Upper lobe of left lung (tissue), 6 donors: ENCODE measurements at regions not wholly inside any gene's neighbourhood (a gene's known extent, or its start where the extent isn't known, plus 50 kb on each side); places are given as distances from the start of the nearest gene placed in this dataset.

Experiments
- ATAC-seq, 2 donors: fragments of 200-7000 bp; cut with Tn5 transposase; one replicate each; pipeline ENCODE4 v1.9.1; 2022; ENCODE audit warnings: mild to moderate bottlenecking in 2 of 2, moderate library complexity in 2 of 2; ENCODE audit not compliant: low FRiP score in 2 of 2
- DNase-seq, 2 donors: peaks; one replicate each; pipeline ENCODE4 v3.0.0-alpha.2; 2019 to 2020
- H3K27ac ChIP-seq, 4 donors: fragments of 200-600 bp; sonication (generic); one replicate each; pipeline ENCODE4 v1.5.1; 2016 to 2019
- H3K27me3 ChIP-seq, 4 donors: fragments of 200-600 bp; sonication (generic); one replicate each; pipeline ENCODE4 v1.5.1; 2017 to 2019
- H3K36me3 ChIP-seq, 4 donors: fragments of 200-600 bp; sonication (generic); one replicate each; pipeline ENCODE4 v1.5.1; 2016 to 2019
- H3K4me1 ChIP-seq, 4 donors: fragments of 200-600 bp; sonication (generic); one replicate each; pipeline ENCODE4 v1.5.1; 2018 to 2019
- H3K4me3 ChIP-seq, 4 donors: fragments of 200-600 bp; sonication (generic); one replicate each; pipeline ENCODE4 v1.5.1; 2017 to 2019; ENCODE audit warnings: mild to moderate bottlenecking in 2 of 4, moderate library complexity in 1 of 4
- H3K9me3 ChIP-seq, 4 donors: fragments of 200-600 bp; sonication (generic); one replicate each; pipeline ENCODE4 v1.5.1; 2018 to 2019
- EP300 ChIP-seq, 4 donors: sonication (generic); formaldehyde crosslinking; IDR thresholded peaks; one replicate each; pipeline ENCODE4 v1.5.1; 2017; ENCODE audit warnings: antibody characterized with exemption in 4 of 4, control low read depth in 2 of 4
- POLR2A ChIP-seq, 4 donors: fragments of 450-650 bp; IDR thresholded peaks; one replicate each; pipeline ENCODE4 v1.5.1; 2016 to 2017; ENCODE audit warnings: antibody characterized with exemption in 4 of 4, mild to moderate bottlenecking in 2 of 4
- POLR2AphosphoS5 ChIP-seq, 2 donors: sonication (generic); formaldehyde crosslinking; IDR thresholded peaks; one replicate each; pipeline ENCODE4 v1.5.1; 2017; ENCODE audit warnings: antibody characterized with exemption in 2 of 2
- WGBS, 2 donors: methylation state at CpG; one replicate each; pipeline ENCODE4 v1.1.5; 2017 to 2018; 5-methylcytosine and 5-hydroxymethylcytosine counted together
- TF ChIP-seq, protein P1 (sequence below), 6 experiments: fragments of 450-650 bp in 4 of 6; fragments of 200-600 bp in 2 of 6; sonication (generic) in 2 of 6; IDR thresholded peaks; one replicate each; pipeline ENCODE4 v1.5.1; 2016 to 2019; ENCODE audit warnings: antibody characterized with exemption in 6 of 6
- donor health status: DM: no; HTN: no; CAD: no; lungs with moderate emphysema.
- donor health status: DM: no; HTN: yes; CAD: no; lungs with severe emphysema.

DNA sequence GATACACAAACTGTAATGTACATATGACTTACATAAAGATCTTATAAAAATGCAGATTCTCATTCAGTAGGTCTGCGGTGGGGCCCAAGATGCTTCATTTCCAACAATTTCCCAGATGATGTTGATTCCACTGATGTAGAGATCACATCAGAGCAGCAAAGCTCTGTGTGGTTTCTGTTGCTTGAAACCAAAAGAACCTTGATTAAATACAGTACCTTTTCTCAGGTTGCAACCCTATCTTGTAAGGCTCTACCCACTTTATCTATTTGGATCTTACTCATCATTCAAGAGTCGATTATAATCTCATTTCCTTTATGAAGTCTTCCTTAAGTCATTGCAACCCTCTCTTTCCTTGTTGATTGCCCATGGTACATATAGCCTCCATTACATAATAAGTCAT lies 816.8 kb downstream of the RPA4 start:
- Histone ChIP-seq H3K27ac (no peak overlapping the region), H3K27me3 (no peaks in the 10 kb centered on the region), H3K9me3 (no peaks in the 10 kb centered on the region), H3K36me3 (no peaks in the 10 kb centered on the region), H3K4me3 (no peak overlapping the region), H3K4me1 (no peaks in the 10 kb centered on the region)
- TF ChIP-seq POLR2A (IDR thresholded peaks at IDR 0.05) (no peak), EP300 (IDR thresholded peaks at IDR 0.05) (no peak), POLR2AphosphoS5 (IDR thresholded peaks at IDR 0.05) (no peak)
- TF ChIP-seq, protein P1, sequence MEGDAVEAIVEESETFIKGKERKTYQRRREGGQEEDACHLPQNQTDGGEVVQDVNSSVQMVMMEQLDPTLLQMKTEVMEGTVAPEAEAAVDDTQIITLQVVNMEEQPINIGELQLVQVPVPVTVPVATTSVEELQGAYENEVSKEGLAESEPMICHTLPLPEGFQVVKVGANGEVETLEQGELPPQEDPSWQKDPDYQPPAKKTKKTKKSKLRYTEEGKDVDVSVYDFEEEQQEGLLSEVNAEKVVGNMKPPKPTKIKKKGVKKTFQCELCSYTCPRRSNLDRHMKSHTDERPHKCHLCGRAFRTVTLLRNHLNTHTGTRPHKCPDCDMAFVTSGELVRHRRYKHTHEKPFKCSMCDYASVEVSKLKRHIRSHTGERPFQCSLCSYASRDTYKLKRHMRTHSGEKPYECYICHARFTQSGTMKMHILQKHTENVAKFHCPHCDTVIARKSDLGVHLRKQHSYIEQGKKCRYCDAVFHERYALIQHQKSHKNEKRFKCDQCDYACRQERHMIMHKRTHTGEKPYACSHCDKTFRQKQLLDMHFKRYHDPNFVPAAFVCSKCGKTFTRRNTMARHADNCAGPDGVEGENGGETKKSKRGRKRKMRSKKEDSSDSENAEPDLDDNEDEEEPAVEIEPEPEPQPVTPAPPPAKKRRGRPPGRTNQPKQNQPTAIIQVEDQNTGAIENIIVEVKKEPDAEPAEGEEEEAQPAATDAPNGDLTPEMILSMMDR (IDR thresholded peaks at IDR 0.05): no peak
- no peak for DNase-seq
- WGBS, 2 donors: 55 to 84% methylated on average over 1 to 2 of the region's 2 CpGs
- ATAC-seq: no peak

DNA sequence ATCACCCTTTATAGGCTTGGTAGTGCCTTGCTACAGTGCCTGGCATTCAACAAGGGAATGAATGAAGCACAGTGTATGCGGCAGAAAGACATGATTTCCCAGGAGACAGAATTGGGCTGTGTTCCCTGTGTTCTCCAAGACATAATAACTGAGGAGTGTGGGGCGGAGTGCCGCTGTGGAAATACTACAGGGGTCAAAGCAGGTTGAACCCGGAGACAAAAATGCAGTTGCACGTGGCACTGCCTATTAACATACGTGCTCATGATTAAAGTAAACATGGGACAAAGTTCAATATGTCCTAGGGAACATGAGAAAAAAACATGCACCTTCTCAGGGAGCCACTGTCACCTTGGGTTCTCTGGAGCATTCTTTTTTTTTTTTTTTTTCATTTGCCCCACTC lies 820.8 kb downstream of the RPA4 start:
- Histone ChIP-seq H3K4me1 (no peaks in the 10 kb centered on the region), H3K27ac (no peak overlapping the region), H3K36me3 (no peaks in the 10 kb centered on the region), H3K9me3 (no peaks in the 10 kb centered on the region), H3K27me3 (no peaks in the 10 kb centered on the region), H3K4me3 (no peak overlapping the region)
- TF ChIP-seq, protein P1 (IDR thresholded peaks at IDR 0.05): no peak
- TF ChIP-seq EP300 (IDR thresholded peaks at IDR 0.05) (no peak), POLR2A (IDR thresholded peaks at IDR 0.05) (no peak)
- ATAC-seq: no peak
- DNase-seq: no peak
- 83 to 89% methylated on average over 6 of the region's 6 CpGs for WGBS, 2 donors

DNA sequence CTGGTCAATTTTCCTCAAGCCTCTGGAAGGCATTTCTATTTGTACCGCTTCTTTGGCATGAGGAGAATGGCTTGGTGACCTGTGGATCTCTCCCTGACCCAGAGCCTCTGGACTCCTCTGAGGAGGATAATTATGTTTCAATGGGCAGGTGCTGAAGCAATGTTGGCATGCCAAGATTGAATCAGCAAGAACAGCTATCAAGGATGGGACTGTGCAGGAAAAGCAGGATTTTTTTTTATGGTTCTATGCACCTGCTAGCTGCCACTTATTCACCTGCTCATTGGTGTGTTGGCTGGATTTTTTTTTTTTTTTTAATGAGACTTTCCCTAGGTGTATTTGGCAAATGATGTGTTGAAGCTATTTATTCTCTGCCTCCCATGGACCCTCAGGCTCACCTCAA lies 821.2 kb downstream of the RPA4 start:
- WGBS, 2 donors: 90 to 92% methylated on average over 1 of the region's 1 CpG
- Histone ChIP-seq H3K4me3 (no peak overlapping the region), H3K9me3 (no peaks in the 10 kb centered on the region), H3K27ac (no peak overlapping the region), H3K4me1 (no peaks in the 10 kb centered on the region), H3K36me3 (no peaks in the 10 kb centered on the region), H3K27me3 (no peaks in the 10 kb centered on the region)
- ATAC-seq (no peak), DNase-seq (no peak)
- TF ChIP-seq EP300 (IDR thresholded peaks at IDR 0.05): no peak
- TF ChIP-seq, protein P1 (IDR thresholded peaks at IDR 0.05): no peak
- no peak for TF ChIP-seq POLR2AphosphoS5 (IDR thresholded peaks at IDR 0.05)
- TF ChIP-seq POLR2A (IDR thresholded peaks at IDR 0.05): no peak

DNA sequence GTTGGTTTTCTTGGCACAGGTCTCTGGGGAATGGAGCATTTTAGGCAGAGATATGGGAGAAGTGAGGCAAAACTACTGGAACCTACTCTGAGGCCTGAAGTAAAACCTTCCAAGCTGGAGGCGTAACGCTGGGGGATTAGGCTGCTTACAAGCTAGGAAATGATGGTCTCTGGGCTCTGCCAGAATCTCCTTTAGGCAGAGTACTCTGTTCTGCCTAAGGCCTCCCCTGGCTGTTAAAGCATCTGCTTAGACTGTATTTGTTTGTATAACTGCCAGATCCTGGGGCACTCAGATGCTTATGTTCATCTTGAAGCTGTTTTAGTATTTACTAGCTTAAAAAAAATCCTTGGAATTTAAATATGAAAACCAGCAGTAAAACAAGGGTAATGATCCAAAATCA lies 822.2 kb downstream of the RPA4 start:
- 87% methylated on average over 2 of the region's 2 CpGs; no CpG with 5 or more reads in 1 of the 2 donors for WGBS, 2 donors
- Histone ChIP-seq H3K27ac (no peak overlapping the region), H3K4me3 (no peak overlapping the region), H3K9me3 (no peaks in the 10 kb centered on the region), H3K27me3 (no peaks in the 10 kb centered on the region), H3K4me1 (no peaks in the 10 kb centered on the region), H3K36me3 (no peaks in the 10 kb centered on the region)
- TF ChIP-seq, protein P1 (IDR thresholded peaks at IDR 0.05): no peak
- no peak for TF ChIP-seq POLR2AphosphoS5 (IDR thresholded peaks at IDR 0.05)
- TF ChIP-seq EP300 (IDR thresholded peaks at IDR 0.05): no peak
- no peak for TF ChIP-seq POLR2A (IDR thresholded peaks at IDR 0.05)
- DNase-seq (no peak), ATAC-seq (no peak)

DNA sequence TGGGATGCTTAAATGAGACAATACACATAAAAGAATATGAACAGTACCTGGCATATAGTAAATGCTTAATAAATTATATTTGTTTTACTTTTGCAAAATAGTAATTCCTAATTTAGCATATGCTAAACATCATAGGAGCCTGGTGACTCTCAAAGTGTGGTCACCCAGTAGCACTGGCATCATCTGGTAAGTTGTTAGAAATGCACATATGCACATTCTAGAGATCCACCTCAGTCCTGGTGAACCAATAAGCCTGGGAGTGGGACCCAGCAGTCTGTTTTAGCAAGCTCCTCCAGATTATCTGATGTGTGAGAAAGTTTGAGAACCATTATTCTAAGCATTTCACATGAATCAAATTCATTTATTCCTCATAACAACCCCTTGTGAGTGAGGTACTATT lies 830.4 kb downstream of the RPA4 start:
- ATAC-seq (no peak), DNase-seq (no peak)
- H3K9me3 ChIP-seq: no peaks in the 10 kb centered on the region
- H3K27ac ChIP-seq: no peak overlapping the region
- no peaks in the 10 kb centered on the region for H3K27me3 ChIP-seq
- no peak overlapping the region for H3K4me3 ChIP-seq
- no peaks in the 10 kb centered on the region for H3K4me1 ChIP-seq
- H3K36me3 ChIP-seq: no peaks in the 10 kb centered on the region
- TF ChIP-seq POLR2A (IDR thresholded peaks at IDR 0.05) (no peak), POLR2AphosphoS5 (IDR thresholded peaks at IDR 0.05) (no peak), EP300 (IDR thresholded peaks at IDR 0.05) (no peak)
- TF ChIP-seq, protein P1 (IDR thresholded peaks at IDR 0.05): no peak
